PC-9 (cell line): ENCODE measurements at regions not wholly inside any gene's neighbourhood (a gene's known extent, or its start where the extent isn't known, plus 50 kb on each side); places are given as distances from the start of the nearest gene placed in this dataset.
"Not testable (repeated sequence)": the region's sequence is repeated elsewhere in the genome, so short reads cannot be mapped to it uniquely, and the experiment has no call there.

ENCODE experiments used
- CTCF ChIP-seq: fragments of 200-600 bp; sonication (generic); conservative IDR thresholded peaks from 2 replicates; pipeline ENCODE4 v1.6.1; 2017; ENCODE audit warnings: mixed run types, antibody characterized with exemption, mild to moderate bottlenecking, moderate library complexity
- EZH2 ChIP-seq: fragments of 200-600 bp; sonication (generic); IDR thresholded peaks from 2 replicates; pipeline ENCODE4 v1.8.0; 2017; ENCODE audit warnings: antibody characterized with exemption, low read depth

GRCh38 chr13:55055666-55056065, 2027.1 kb downstream of the OLFM4 start:
- not testable (repeated sequence) for TF ChIP-seq CTCF, EZH2
